Hepatocyte (in vitro differentiated cells): ENCODE measurements at regions not wholly inside any gene's neighbourhood (a gene's known extent, or its start where the extent isn't known, plus 50 kb on each side); places are given as distances from the start of the nearest gene placed in this dataset.

Experiments used
- CTCF ChIP-seq: fragments of 200-600 bp; sonication (generic); IDR thresholded peaks from 2 replicates; pipeline ENCODE4 v1.5.1; 2016; ENCODE audit warnings: antibody characterized with exemption, mild to moderate bottlenecking; ENCODE audit not compliant: poor library complexity
- EZH2 ChIP-seq: fragments of 200-600 bp; sonication (generic); IDR thresholded peaks from 2 replicates; pipeline ENCODE4 v1.6.1; 2016; ENCODE audit warnings: antibody characterized with exemption, mild to moderate bottlenecking, borderline replicate concordance
- EZH2phosphoT487 ChIP-seq: fragments of 200-600 bp; sonication (generic); IDR thresholded peaks from one replicate; pipeline ENCODE4 v1.6.1; 2018; ENCODE audit warnings: antibody characterized with exemption, mild to moderate bottlenecking, low read depth, moderate library complexity; ENCODE audit not compliant: unreplicated experiment, severe bottlenecking

- TF ChIP-seq CTCF (no peak), EZH2phosphoT487 (no peak), EZH2 (no peak)
These were observed 194.6 kb upstream of the DYNLRB2 start for GRCh38 chr16:80346111-80346632.
